ENCODE measurements at regions not wholly inside any gene's neighbourhood (a gene's known extent, or its start where the extent isn't known, plus 50 kb on each side); places are given as distances from the start of the nearest gene placed in this dataset.

DNA sequence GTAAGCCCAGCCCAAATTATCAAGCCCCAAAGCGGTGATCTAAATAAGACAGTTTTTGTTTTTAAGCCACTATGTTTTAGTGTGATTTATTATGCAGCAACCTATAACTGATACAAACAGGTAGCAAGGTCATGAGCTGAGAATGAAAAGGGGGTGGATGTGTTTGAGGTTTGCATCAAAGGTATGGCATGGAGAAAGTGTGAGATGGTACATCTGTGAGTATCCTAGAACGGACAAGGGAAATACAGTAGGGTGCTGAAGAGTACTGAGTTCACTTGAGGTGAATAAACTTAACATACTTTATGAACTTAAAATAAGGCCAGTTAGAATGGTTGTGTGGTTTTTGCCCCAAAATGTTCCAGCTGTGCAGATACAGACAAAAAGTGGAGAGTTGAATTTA lies 286.0 kb upstream of the B3GALT2 start:
- TF ChIP-seq EZH2 (IDR thresholded peaks at IDR 0.05; ENCODE audit: borderline replicate concordance, low read depth, low read length, severe bottlenecking) (no peak), FOS (IDR thresholded peaks at IDR 0.05; ENCODE audit: borderline replicate concordance, insufficient read depth, low read length) (no peak), MYC (IDR thresholded peaks at IDR 0.05; ENCODE audit: low read depth, low read length) (no peak), POLR2AphosphoS5 (IDR thresholded peaks at IDR 0.05; ENCODE audit: insufficient read depth, low read depth, low read length) (no peak), JUN (IDR thresholded peaks at IDR 0.05; ENCODE audit: borderline replicate concordance, insufficient read depth, insufficient read length, low read depth) (no peak), POLR2A (IDR thresholded peaks at IDR 0.05; ENCODE audit: low read depth, low read length) (no peak), GATA2 (IDR thresholded peaks at IDR 0.05; ENCODE audit: insufficient read depth, insufficient read length, low read depth, low read length) (no peak)
- TF ChIP-seq, protein P1, sequence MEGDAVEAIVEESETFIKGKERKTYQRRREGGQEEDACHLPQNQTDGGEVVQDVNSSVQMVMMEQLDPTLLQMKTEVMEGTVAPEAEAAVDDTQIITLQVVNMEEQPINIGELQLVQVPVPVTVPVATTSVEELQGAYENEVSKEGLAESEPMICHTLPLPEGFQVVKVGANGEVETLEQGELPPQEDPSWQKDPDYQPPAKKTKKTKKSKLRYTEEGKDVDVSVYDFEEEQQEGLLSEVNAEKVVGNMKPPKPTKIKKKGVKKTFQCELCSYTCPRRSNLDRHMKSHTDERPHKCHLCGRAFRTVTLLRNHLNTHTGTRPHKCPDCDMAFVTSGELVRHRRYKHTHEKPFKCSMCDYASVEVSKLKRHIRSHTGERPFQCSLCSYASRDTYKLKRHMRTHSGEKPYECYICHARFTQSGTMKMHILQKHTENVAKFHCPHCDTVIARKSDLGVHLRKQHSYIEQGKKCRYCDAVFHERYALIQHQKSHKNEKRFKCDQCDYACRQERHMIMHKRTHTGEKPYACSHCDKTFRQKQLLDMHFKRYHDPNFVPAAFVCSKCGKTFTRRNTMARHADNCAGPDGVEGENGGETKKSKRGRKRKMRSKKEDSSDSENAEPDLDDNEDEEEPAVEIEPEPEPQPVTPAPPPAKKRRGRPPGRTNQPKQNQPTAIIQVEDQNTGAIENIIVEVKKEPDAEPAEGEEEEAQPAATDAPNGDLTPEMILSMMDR (IDR thresholded peaks at IDR 0.05; ENCODE audit: extremely low read depth in 1 of 2, insufficient read depth in 1 of 2, low read depth in 1 of 2, low read length in 2 of 2) = no peak
